ENCODE measurements at regions not wholly inside any gene's neighbourhood (a gene's known extent, or its start where the extent isn't known, plus 50 kb on each side); places are given as distances from the start of the nearest gene placed in this dataset.

DNA sequence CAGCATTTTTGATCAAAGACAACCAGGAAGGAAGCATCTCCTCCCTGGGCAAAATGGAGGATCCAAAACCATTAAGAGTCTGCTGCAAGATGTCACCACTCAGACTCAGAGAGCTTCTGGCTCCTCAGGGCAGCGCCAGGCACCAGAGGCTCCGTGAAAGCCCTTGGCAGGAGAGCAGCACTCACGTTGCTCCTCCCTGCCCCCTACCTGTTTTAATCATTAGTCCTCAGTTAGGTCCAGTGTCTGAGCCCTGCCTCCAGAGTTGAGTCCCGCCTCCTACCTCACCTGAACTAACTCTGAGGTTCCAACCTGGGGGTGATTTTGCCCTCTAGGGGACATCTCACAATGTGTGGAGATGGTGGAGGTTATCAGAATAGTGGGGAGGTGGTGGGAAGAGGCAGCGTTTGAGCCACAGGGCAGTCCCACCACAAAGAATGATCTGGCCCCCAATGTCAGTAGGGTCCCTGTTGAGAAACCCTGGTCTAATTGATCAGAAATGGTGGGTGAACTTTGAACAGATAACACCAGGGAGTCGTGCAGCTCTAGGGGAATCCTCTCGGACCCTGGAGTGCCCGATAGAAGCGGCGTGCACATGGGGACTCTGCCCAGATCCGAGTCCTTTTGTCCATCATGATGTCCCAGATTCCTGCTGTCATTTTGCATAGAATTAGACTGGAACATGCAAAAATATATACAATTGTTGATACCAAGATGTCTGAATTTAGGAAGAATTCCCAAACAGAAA is 156.7 kb upstream of the DIO3 start:
- Histone ChIP-seq H3K27me3 (ENCODE audit: insufficient read depth, low read length) (no peaks in the 10 kb centered on the region), H3K27ac (ENCODE audit: low read depth, low read length) (no peak overlapping the region), H3K36me3 (ENCODE audit: insufficient read depth, low read length) (no peaks in the 10 kb centered on the region), H3K4me1 (ENCODE audit: insufficient read depth, low read length) (peaks cover 42% of the 10 kb centered on the region), H2AFZ (ENCODE audit: low read length) (no peak overlapping the region), H3K9me3 (ENCODE audit: low read depth, low read length) (no peaks in the 10 kb centered on the region), H3K4me3 (ENCODE audit: insufficient read depth, low read length) (no peak overlapping the region), H4K20me1 (ENCODE audit: insufficient read depth, low read length) (no peaks in the 10 kb centered on the region), H3K79me2 (ENCODE audit: insufficient read depth, low read length) (no peaks in the 10 kb centered on the region), H3K4me2 (ENCODE audit: insufficient read depth, low read length) (no peak overlapping the region)
- peak; percentile 50 for DNase-seq (ENCODE audit: insufficient read length, low spot score, missing footprints)
- TF ChIP-seq, protein P1, sequence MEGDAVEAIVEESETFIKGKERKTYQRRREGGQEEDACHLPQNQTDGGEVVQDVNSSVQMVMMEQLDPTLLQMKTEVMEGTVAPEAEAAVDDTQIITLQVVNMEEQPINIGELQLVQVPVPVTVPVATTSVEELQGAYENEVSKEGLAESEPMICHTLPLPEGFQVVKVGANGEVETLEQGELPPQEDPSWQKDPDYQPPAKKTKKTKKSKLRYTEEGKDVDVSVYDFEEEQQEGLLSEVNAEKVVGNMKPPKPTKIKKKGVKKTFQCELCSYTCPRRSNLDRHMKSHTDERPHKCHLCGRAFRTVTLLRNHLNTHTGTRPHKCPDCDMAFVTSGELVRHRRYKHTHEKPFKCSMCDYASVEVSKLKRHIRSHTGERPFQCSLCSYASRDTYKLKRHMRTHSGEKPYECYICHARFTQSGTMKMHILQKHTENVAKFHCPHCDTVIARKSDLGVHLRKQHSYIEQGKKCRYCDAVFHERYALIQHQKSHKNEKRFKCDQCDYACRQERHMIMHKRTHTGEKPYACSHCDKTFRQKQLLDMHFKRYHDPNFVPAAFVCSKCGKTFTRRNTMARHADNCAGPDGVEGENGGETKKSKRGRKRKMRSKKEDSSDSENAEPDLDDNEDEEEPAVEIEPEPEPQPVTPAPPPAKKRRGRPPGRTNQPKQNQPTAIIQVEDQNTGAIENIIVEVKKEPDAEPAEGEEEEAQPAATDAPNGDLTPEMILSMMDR (IDR thresholded peaks at IDR 0.05; ENCODE audit: extremely low read depth, low read depth, low read length): no peak

DNA sequence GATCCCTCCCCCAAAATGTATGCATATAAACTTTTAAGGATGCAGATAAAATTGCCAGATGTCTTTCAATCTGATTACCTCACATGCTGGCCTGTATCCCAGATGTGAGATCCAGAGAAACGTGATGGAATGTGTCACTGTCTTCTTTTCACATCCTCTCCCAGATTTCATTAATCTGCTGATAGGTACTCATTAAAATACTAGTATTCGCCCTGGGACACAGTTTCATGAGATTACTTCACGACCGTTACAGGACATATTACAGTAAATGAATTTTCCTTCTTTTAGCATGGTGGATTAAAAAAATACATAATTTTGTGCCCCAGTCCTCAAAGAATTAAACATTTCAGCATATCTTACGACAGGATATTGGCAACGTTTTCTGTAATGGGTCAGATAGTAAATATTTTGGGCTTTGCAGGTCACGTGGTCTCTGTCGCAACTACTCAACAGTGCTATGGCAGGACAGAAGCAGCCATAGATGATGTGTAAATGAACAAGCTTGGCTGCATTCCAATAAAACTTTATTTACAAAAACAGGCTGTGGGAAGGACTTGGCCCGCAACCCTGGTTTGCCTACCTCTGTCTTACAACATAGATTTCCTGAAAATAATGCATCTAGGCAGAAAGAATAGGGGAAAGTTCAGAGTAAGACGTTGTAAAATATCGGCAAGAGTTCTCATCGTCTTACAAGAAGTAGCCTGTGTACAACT is 156.0 kb upstream of the DIO3 start:
- Histone ChIP-seq H3K27me3 (ENCODE audit: insufficient read depth, low read length) (no peaks in the 10 kb centered on the region), H3K36me3 (ENCODE audit: insufficient read depth, low read length) (no peaks in the 10 kb centered on the region), H3K4me2 (ENCODE audit: insufficient read depth, low read length) (peak overlapping the region; percentile 34), H3K9me3 (ENCODE audit: low read depth, low read length) (no peaks in the 10 kb centered on the region), H3K4me3 (ENCODE audit: insufficient read depth, low read length) (no peak overlapping the region), H2AFZ (ENCODE audit: low read length) (no peak overlapping the region), H3K4me1 (ENCODE audit: insufficient read depth, low read length) (peaks cover 42% of the 10 kb centered on the region), H3K79me2 (ENCODE audit: insufficient read depth, low read length) (no peaks in the 10 kb centered on the region), H4K20me1 (ENCODE audit: insufficient read depth, low read length) (no peaks in the 10 kb centered on the region), H3K27ac (ENCODE audit: low read depth, low read length) (no peak overlapping the region)
- TF ChIP-seq, protein P1 (IDR thresholded peaks at IDR 0.05; ENCODE audit: extremely low read depth, low read depth, low read length): no peak
- DNase-seq (ENCODE audit: insufficient read length, low spot score, missing footprints): peak; percentile 71

DNA sequence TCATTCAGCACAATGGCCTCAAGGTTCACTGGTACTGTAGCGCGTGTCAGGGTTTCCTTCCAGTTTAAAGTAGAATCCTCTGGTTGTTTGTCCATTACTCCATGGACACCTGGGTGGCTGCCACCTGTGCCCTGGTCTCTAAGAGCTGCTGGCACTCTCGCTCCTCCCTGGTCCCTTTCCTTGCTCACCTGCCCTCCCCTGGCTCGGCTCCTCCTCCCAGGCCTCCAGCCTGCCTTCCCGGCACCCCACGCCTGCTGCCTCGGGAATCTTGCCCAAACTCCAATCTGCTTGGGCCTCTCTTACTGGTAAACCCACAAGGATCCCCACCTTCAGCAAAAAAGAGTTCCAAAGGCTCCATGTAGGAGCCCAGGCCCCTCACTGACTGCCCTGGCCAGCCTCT is 154.4 kb upstream of the DIO3 start:
- Histone ChIP-seq H3K9me3 (ENCODE audit: low read depth, low read length) (no peaks in the 10 kb centered on the region), H2AFZ (ENCODE audit: low read length) (no peak overlapping the region), H3K36me3 (ENCODE audit: insufficient read depth, low read length) (no peaks in the 10 kb centered on the region), H4K20me1 (ENCODE audit: insufficient read depth, low read length) (no peaks in the 10 kb centered on the region), H3K4me2 (ENCODE audit: insufficient read depth, low read length) (no peak overlapping the region), H3K27me3 (ENCODE audit: insufficient read depth, low read length) (no peaks in the 10 kb centered on the region), H3K27ac (ENCODE audit: low read depth, low read length) (no peak overlapping the region), H3K4me1 (ENCODE audit: insufficient read depth, low read length) (peaks cover 39% of the 10 kb centered on the region), H3K79me2 (ENCODE audit: insufficient read depth, low read length) (no peaks in the 10 kb centered on the region), H3K4me3 (ENCODE audit: insufficient read depth, low read length) (no peak overlapping the region)
- no peak for DNase-seq (ENCODE audit: insufficient read length, low spot score, missing footprints)
- TF ChIP-seq, protein P1 (IDR thresholded peaks at IDR 0.05; ENCODE audit: extremely low read depth, low read depth, low read length): no peak

DNA sequence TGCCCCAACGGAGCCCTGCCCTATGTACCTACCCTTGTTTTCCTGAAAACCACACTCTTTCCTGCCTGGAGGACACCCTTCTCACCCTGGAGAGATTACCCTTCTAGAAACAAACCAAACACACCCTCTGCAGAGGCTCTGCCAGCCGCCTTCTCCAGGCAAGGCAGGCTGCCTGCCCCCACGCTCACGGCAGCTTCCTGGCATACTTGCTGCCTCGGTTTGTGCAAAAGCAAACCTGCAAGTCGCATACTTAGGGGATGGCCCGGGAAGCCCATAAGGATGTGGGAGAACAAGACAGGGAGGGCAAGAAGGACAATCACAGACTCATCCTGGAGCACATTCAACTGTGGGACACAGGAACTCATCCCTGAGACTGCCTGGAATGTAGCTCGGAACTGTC is 154.0 kb upstream of the DIO3 start:
- H2AFZ ChIP-seq (ENCODE audit: low read length): no peak overlapping the region
- no peaks in the 10 kb centered on the region for H3K79me2 ChIP-seq (ENCODE audit: insufficient read depth, low read length)
- H3K36me3 ChIP-seq (ENCODE audit: insufficient read depth, low read length): no peaks in the 10 kb centered on the region
- H4K20me1 ChIP-seq (ENCODE audit: insufficient read depth, low read length): no peaks in the 10 kb centered on the region
- peaks cover 2% of the 10 kb centered on the region for H3K27me3 ChIP-seq (ENCODE audit: insufficient read depth, low read length)
- DNase-seq (ENCODE audit: insufficient read length, low spot score, missing footprints): peak; percentile 34
- H3K4me2 ChIP-seq (ENCODE audit: insufficient read depth, low read length): no peak overlapping the region
- peaks cover 39% of the 10 kb centered on the region for H3K4me1 ChIP-seq (ENCODE audit: insufficient read depth, low read length)
- no peak overlapping the region for H3K4me3 ChIP-seq (ENCODE audit: insufficient read depth, low read length)
- no peaks in the 10 kb centered on the region for H3K9me3 ChIP-seq (ENCODE audit: low read depth, low read length)
- H3K27ac ChIP-seq (ENCODE audit: low read depth, low read length): no peak overlapping the region
- TF ChIP-seq, protein P1 (IDR thresholded peaks at IDR 0.05; ENCODE audit: extremely low read depth, low read depth, low read length): no peak
